Astrocyte (in vitro differentiated cells and primary cell): ENCODE measurements at regions not wholly inside any gene's neighbourhood (a gene's known extent, or its start where the extent isn't known, plus 50 kb on each side); places are given as distances from the start of the nearest gene placed in this dataset.

Experiments
- DNase-seq: peaks from one replicate; pipeline ENCODE4 v3.0.0-alpha.2; 2010; ENCODE audit warnings: low read depth
- FAIRE-seq: peaks from 2 replicates; lab custom pipeline; 2011; peaks lifted over from hg19 to GRCh38; lab: Jason Lieb, UNC
- H2AFZ ChIP-seq: 2 replicates; pipeline ENCODE4 v1.6.0; 2012; ENCODE audit warnings: low read depth, low read length, inconsistent platforms
- H3K27ac ChIP-seq: 2 replicates; pipeline ENCODE4 v1.5.1; 2011; ENCODE audit warnings: low read depth, low read length, inconsistent platforms
- H3K27me3 ChIP-seq: 2 replicates; pipeline ENCODE4 v1.6.0; 2011; ENCODE audit warnings: low read length, inconsistent platforms; ENCODE audit not compliant: insufficient read depth
- H3K36me3 ChIP-seq: 2 replicates; pipeline ENCODE4 v1.5.1; 2011; ENCODE audit warnings: low read length, inconsistent platforms; ENCODE audit not compliant: insufficient read depth
- H3K4me1 ChIP-seq: 2 replicates; pipeline ENCODE4 v1.5.1; 2011; ENCODE audit warnings: low read length, inconsistent platforms; ENCODE audit not compliant: insufficient read depth
- H3K4me2 ChIP-seq: 2 replicates; pipeline ENCODE4 v1.6.0; 2012; ENCODE audit warnings: low read length, inconsistent platforms
- H3K4me3 ChIP-seq: 2 replicates; pipeline ENCODE4 v1.5.1; 2011; ENCODE audit warnings: low read depth, mild to moderate bottlenecking, low read length, inconsistent platforms; ENCODE audit not compliant: insufficient read depth
- H3K79me2 ChIP-seq: 2 replicates; pipeline ENCODE4 v1.6.0; 2012; ENCODE audit warnings: mild to moderate bottlenecking, low read length, inconsistent platforms; ENCODE audit not compliant: insufficient read depth
- H3K9ac ChIP-seq: 2 replicates; pipeline ENCODE4 v1.6.0; 2012; ENCODE audit warnings: mild to moderate bottlenecking, low read length, inconsistent platforms
- H3K9me3 ChIP-seq: 2 replicates; pipeline ENCODE4 v1.5.1; 2012; ENCODE audit warnings: low read depth, mild to moderate bottlenecking, low read length, inconsistent platforms; ENCODE audit not compliant: insufficient read depth
- H4K20me1 ChIP-seq: 2 replicates; pipeline ENCODE4 v1.6.0; 2012; ENCODE audit warnings: low read length, inconsistent platforms; ENCODE audit not compliant: insufficient read depth
- H3K27ac Mint-ChIP-seq: one replicate; pipeline ENCODE4 v1.8.0; 2021; ENCODE audit warnings: mild to moderate bottlenecking, mixed read lengths; ENCODE audit not compliant: unreplicated experiment
- H3K27me3 Mint-ChIP-seq: one replicate; pipeline ENCODE4 v1.8.0; 2021; ENCODE audit warnings: low read depth, mixed read lengths; ENCODE audit not compliant: unreplicated experiment
- H3K36me3 Mint-ChIP-seq: one replicate; pipeline ENCODE4 v1.8.0; 2021; ENCODE audit warnings: low read depth, mixed read lengths; ENCODE audit not compliant: unreplicated experiment
- H3K4me1 Mint-ChIP-seq: one replicate; pipeline ENCODE4 v1.8.0; 2021; ENCODE audit warnings: low read depth, mixed read lengths; ENCODE audit not compliant: unreplicated experiment
- H3K4me3 Mint-ChIP-seq: one replicate; pipeline ENCODE4 v1.8.0; 2021; ENCODE audit warnings: mild to moderate bottlenecking, moderate library complexity, mixed read lengths; ENCODE audit not compliant: unreplicated experiment
- H3K9me3 Mint-ChIP-seq: one replicate; pipeline ENCODE4 v1.8.0; 2021; ENCODE audit warnings: mild to moderate bottlenecking, mixed read lengths; ENCODE audit not compliant: unreplicated experiment
- EZH2 ChIP-seq: IDR thresholded peaks from 2 replicates; pipeline ENCODE4 v1.6.1; 2012; ENCODE audit warnings: mild to moderate bottlenecking, low read length, inconsistent platforms; ENCODE audit not compliant: insufficient read depth
- TF ChIP-seq, protein P1 (sequence below): IDR thresholded peaks from 2 replicates; pipeline ENCODE4 v1.5.1; 2011; ENCODE audit warnings: low read depth, mild to moderate bottlenecking, inconsistent platforms, low read length, moderate library complexity; ENCODE audit not compliant: insufficient read depth

DNA sequence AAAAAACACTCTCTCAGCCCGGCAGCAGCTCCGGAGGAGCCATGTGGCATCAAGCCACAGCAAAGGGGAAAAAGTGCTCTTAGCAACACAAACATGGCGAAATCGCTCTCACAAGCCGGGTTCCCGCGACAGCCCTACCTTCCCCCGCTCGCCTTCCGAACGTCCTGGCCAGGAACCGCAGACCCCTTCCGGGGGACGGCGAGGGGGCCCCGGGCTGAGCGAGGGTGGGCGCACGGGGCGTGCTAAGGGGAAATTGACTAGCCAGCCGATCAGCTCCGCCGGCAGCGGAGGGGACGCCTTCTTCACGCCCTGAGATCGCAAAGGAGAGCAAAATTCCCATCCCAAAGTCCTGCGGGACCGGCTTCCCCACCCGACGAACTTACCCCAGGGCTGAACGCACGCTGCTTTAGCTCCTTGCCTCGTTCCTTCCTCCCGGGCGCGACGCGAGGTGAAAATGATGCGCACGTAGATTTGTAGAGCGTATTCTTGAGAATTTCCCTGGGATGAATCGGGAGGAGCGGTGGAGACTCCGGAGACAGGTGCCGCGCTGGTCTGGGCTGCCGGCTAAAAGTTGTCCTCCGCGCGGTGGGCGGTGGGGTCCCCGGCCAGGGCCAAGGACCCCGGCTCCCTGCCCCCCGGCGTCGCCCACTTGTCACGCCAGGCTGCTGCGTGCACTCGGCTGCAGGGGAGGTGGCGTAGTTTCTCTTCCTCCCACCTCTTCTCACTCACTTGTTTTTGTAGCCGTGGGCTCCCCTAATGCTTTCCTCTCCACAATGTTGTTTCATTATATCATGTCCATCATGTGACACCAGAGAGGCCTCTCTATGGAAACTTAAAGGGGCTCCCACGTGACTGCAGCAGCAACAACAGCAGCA, 220.1 kb upstream of the MKLN1 start:
- Histone ChIP-seq H3K79me2 (no peaks in the 10 kb centered on the region), H3K4me3 (peak overlapping the region; percentile 69), H4K20me1 (peaks cover 26% of the 10 kb centered on the region), H3K9ac (peak overlapping the region; percentile 88), H3K4me1 (peaks cover 40% of the 10 kb centered on the region), H3K27ac (peak overlapping the region; percentile 73), H3K27me3 (no peaks in the 10 kb centered on the region), H3K9me3 (no peaks in the 10 kb centered on the region), H3K4me2 (peak overlapping the region; percentile 93), H3K36me3 (no peaks in the 10 kb centered on the region), H2AFZ (peak overlapping the region; percentile 82)
- Mint-ChIP-seq H3K9me3 (no peaks in the 10 kb centered on the region), H3K4me1 (peaks cover 48% of the 10 kb centered on the region), H3K27me3 (no peaks in the 10 kb centered on the region), H3K27ac (peak overlapping the region; percentile 99), H3K36me3 (peaks cover 4% of the 10 kb centered on the region), H3K4me3 (peak overlapping the region; percentile 97)
- peak; percentile 66 for DNase-seq
- no peak for FAIRE-seq
- TF ChIP-seq, protein P1, sequence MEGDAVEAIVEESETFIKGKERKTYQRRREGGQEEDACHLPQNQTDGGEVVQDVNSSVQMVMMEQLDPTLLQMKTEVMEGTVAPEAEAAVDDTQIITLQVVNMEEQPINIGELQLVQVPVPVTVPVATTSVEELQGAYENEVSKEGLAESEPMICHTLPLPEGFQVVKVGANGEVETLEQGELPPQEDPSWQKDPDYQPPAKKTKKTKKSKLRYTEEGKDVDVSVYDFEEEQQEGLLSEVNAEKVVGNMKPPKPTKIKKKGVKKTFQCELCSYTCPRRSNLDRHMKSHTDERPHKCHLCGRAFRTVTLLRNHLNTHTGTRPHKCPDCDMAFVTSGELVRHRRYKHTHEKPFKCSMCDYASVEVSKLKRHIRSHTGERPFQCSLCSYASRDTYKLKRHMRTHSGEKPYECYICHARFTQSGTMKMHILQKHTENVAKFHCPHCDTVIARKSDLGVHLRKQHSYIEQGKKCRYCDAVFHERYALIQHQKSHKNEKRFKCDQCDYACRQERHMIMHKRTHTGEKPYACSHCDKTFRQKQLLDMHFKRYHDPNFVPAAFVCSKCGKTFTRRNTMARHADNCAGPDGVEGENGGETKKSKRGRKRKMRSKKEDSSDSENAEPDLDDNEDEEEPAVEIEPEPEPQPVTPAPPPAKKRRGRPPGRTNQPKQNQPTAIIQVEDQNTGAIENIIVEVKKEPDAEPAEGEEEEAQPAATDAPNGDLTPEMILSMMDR: no peak
- no peak for TF ChIP-seq EZH2

DNA sequence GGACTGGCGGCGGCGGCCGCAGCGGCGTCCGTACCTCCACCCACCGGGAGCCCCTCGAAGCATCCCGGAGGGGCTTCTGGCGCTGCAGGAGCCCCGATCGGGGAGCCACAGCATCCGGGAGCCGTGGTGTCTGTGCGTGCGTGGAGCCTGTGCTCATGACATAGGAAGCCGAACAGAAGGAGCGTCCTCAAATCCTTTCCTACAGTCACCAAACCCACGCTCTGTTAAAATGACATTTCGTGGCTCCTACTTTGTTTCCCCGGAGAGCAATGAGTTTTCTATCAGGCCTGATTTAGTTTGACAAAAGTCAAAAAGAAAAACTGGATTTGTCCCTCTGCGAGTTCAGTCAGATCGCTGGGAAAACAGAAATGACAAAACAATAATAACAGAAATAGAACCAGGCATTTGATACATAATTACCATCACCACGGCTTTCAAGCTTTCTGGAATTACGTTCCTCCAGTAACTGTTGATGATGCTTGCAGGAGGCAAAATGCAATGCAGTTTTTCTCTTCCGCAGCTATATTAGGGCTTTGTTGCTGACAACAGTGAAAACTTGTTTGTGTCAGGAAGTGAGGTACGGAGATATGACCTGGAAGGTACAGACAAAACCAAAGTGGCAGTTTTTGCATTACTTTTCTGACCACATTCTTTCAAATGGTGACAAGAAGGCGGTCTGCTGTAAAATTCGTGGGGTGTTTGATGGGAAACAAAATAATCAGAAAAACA, 219.3 kb upstream of the MKLN1 start:
- H3K4me3 ChIP-seq: peak overlapping the region; percentile 69
- peaks cover 40% of the 10 kb centered on the region for H3K4me1 ChIP-seq
- Mint-ChIP-seq H3K4me3 (peak overlapping the region; percentile 97), H3K27ac (peak overlapping the region; percentile 99), H3K4me1 (peaks cover 46% of the 10 kb centered on the region), H3K27me3 (no peaks in the 10 kb centered on the region), H3K9me3 (no peaks in the 10 kb centered on the region), H3K36me3 (peaks cover 4% of the 10 kb centered on the region)
- FAIRE-seq (no peak), DNase-seq (no peak)
- H2AFZ ChIP-seq: peak overlapping the region; percentile 82
- peak overlapping the region; percentile 73 for H3K27ac ChIP-seq
- no peaks in the 10 kb centered on the region for H3K9me3 ChIP-seq
- peak overlapping the region; percentile 93 for H3K4me2 ChIP-seq
- H4K20me1 ChIP-seq: peaks cover 20% of the 10 kb centered on the region
- no peaks in the 10 kb centered on the region for H3K79me2 ChIP-seq
- peak overlapping the region; percentile 88 for H3K9ac ChIP-seq
- TF ChIP-seq EZH2: no peak
- TF ChIP-seq, protein P1: no peak
- H3K36me3 ChIP-seq: no peaks in the 10 kb centered on the region
- no peaks in the 10 kb centered on the region for H3K27me3 ChIP-seq
